ENCODE measurements at regions not wholly inside any gene's neighbourhood (a gene's known extent, or its start where the extent isn't known, plus 50 kb on each side); places are given as distances from the start of the nearest gene placed in this dataset.

DNA sequence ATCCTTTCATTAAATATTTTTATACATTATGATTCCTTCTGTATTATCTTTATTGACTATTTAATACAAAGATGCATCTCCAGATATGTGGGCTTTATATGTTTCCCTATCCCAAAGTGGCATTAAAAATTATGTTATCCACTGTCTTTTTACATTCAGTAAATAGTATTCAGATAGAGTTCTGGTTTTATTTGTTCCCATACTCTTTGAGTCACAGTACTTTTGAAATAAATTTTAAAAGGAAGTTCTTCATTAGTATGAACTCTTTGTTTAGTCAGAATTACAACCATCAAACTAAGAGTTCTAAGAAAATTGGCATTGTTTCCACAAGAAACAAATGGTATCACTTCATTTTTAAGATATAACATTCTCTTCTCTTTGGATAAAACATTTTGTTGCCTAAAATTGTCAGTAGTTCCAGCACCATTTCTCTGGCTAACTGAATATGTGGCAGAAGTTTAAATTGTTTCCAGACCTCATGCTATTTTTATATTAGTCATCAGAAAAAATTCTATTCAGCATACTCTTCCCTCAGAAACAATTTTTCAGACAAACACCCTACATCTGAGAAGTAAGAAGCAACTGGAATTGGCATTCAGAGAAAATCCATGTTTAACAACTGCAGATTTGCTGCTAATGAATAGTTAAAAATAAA lies 88.5 kb upstream of the COL5A2 start:
- no peak for DNase-seq (ENCODE audit: low read depth in 2 of 2)

- DNase-seq (ENCODE audit: low read depth in 2 of 2): no peak
Measured at GRCh38 chr2:189268763-189269162, 89.2 kb upstream of the COL5A2 start.

DNA sequence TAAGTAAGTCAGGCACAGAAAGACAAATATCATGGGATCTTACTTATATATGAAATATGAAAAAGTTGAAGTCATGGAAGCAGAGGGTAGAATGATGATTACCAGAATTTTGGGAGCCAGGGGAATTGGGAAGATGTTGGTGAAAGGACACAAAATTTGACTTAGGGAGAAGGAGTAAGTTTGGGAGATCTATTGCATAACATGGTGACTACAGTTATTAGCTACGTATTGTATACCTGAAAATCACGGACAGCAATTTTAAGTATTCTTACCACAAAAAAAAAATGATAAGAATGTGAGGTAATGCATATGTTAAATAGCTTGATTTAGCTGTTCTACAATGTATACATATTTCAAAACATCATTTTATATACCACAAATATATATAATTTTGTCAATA lies 94.2 kb upstream of the COL5A2 start:
- DNase-seq (ENCODE audit: low read depth in 2 of 2): no peak

DNA sequence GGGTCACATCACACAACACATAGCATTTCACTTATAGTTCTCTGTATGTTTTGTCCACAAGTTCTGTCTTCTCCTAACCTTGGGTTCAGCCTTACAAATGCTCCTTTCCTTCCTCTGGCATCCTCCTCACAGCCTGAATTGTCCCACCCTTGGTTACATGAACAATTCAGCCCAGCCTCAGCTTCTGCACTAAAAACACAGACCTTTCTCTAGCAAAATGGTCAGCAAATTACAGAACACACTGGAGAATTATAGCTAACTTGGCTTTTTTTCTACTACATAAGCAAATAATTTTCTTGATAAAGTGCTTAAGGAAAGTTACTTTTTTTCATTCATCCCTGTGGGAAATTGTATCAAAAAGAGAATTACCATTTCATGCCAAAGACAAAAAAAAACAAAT lies 94.8 kb upstream of the COL5A2 start:
- no peak for DNase-seq (ENCODE audit: low read depth in 2 of 2)

GRCh38 chr2:189276277-189276676 lies 96.7 kb upstream of the COL5A2 start:
- no peak for DNase-seq (ENCODE audit: low read depth in 2 of 2)

DNA sequence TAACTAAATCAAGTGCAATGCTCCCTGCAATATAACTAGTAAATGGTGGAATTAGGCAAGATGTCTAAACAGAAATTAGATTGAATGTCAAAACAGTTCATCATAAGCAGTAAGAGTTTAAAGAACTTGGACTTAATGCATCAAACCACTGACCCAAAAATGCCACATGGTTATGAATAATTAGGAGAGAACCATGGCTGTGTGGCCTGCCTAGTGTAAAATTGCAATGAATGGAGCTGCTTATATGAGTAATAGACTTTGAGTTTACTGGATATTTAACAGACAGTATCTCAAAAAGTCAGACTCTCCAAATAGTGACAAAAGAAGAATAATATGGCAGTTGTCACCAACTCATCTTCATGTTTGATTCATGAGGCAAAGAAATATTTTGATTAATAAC lies 101.6 kb upstream of the COL5A2 start:
- DNase-seq (ENCODE audit: low read depth in 2 of 2): no peak

DNA sequence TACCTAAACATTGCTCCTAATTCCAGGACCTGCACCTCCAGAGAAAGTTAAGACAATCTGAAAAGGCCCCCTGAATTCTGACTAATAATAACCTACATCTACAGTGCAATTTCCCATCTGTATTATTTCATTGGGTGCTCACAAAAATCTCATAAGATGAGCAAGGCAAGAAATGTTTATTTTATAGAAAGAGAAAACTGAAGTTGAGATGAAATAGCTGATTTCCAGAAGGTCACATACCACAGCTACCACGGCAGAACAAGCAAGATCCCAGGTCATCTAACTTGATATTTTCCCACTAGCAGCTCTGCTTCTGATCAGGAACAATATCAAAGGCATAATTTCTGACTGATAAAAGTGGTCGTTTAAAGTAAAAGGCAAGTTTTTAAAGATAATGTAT lies 105.8 kb upstream of the COL5A2 start:
- no peak for DNase-seq (ENCODE audit: low read depth in 2 of 2)

DNA sequence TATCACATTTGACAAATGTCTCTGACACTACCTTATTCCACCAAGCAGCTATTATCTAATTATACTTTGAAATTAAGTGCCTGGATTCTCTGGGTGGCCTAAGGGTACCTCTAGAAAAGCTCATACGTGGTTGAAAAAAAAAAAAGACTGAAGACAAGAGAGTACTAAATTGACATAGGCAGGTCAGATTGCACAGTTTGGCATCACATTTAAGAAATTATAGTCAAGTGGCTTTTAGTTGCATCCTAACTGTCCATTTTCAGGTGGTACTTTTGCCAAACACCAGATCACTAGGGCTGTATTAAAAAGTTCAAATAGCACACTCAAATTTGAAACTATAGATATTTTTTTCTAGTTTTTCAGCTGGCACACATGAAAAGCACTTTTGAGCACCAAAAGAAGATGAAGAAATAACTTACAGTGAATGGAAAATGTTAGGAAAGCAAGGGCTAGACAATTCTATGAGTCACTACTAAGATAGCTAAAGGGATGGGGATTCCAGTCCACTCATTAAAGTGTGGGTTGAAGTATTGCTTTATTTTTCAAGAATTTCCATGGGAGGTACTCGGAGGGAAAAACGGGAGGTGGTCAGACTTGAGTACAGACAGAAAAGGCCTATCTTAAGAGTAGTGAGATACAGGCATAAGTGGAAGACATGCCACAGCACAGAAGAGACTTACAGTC lies 106.5 kb upstream of the COL5A2 start:
- no peak for DNase-seq (ENCODE audit: low read depth in 2 of 2)

- DNase-seq (ENCODE audit: low read depth in 2 of 2): no peak
Measured at GRCh38 chr2:189287363-189287762, 107.8 kb upstream of the COL5A2 start.

GRCh38 chr2:189287982-189288521 lies 108.5 kb upstream of the COL5A2 start:
- no peak for DNase-seq (ENCODE audit: low read depth in 2 of 2)

DNA sequence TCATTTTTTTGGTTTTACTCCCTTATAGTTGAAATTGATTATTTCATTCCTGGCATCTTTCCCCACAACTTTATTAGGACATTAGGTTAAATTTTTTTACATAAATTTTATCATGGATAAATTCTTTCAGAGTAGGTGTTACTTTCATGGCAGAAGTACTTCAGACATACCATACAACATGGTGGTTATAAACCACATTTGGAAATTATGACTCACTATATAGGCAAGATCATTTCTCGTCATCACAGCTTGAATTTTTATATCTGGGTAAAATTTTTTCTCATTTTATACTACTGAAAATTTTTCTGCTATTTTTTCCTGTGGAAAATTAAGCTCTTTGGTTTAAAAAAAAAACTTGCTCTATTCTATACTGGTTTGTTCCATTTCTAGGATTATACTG lies 111.9 kb upstream of the COL5A2 start:
- no peak for DNase-seq (ENCODE audit: low read depth in 2 of 2)

DNA sequence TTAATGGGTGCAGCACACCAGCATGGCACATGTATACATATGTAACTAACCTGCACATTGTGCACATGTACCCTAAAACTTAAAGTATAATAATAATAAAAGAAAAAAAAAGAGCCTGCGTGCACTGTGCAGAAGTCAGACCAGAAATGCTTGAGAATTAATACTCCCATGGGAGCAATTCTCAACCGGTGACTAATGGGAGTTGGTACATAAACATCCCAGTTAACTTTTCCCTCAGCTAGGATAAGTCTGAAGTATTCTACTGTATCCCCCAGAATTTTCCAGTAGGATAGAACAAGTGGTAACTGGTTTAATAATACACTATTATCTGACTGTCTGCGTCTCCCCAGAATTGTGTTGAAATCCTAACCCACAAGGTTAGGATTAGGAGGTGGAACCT lies 113.6 kb upstream of the COL5A2 start:
- DNase-seq (ENCODE audit: low read depth in 2 of 2): no peak

DNA sequence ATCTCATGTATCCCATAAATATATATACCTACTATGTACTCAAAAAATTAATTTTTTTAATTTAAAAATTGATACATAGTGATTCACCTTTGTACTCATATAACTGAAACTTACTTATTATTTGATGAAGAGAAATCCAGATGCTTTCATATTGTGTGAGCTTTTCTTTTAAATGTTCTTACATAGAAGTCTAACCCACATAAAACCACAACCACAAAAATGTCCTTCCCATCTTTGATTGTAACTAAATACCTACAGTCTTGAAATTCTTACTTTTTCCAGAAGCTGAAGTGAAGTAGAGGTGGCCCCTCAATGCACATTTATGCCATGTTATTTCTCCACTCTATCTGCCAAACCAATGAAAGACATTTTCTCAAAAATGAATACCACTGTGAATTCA lies 117.9 kb upstream of the COL5A2 start:
- DNase-seq (ENCODE audit: low read depth in 2 of 2): no peak

- no peak for DNase-seq (ENCODE audit: low read depth in 2 of 2)
Measured at GRCh38 chr2:189298038-189298437, 118.5 kb upstream of the COL5A2 start.

DNA sequence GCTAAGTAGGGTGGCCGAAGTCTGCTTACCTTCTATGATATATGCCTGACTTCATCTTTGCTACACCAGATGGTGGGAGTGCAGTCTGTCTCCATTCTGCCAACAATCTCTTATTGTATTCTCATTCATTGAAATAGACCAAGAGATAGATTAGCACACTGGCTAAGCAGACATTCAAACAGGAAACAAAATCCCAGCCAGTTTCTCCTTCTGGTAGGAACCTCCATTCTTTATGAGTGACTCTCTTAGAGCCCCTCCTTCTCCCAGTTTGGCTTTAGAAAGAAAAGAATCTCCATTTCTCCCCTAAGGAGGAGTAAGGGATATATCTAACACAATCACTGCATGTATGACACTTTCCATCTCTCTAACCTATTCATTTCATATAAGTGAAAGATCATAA lies 118.9 kb upstream of the COL5A2 start:
- DNase-seq (ENCODE audit: low read depth in 2 of 2): no peak

GRCh38 chr2:189299974-189300373 lies 120.4 kb upstream of the COL5A2 start:
- no peak for DNase-seq (ENCODE audit: low read depth in 2 of 2)

DNA sequence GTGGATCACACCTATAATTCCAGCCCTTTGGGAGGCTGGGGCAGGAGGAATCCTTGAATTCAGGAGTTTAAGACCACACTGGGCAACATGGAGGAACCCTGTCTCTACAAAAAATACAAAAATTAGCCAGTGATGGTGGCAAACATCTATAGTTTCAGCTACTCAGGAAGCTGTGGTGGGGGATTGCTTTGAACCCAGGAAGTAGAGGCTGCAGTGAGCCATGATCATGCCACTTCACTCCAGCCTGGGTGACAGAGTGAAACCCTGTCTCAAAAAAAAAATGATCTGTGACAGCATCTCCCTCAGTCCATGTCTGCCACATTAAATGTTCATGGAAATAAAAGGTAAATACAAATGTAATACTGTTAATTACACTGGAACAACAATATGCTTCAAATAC lies 121.4 kb upstream of the COL5A2 start:
- DNase-seq (ENCODE audit: low read depth in 2 of 2): no peak

DNA sequence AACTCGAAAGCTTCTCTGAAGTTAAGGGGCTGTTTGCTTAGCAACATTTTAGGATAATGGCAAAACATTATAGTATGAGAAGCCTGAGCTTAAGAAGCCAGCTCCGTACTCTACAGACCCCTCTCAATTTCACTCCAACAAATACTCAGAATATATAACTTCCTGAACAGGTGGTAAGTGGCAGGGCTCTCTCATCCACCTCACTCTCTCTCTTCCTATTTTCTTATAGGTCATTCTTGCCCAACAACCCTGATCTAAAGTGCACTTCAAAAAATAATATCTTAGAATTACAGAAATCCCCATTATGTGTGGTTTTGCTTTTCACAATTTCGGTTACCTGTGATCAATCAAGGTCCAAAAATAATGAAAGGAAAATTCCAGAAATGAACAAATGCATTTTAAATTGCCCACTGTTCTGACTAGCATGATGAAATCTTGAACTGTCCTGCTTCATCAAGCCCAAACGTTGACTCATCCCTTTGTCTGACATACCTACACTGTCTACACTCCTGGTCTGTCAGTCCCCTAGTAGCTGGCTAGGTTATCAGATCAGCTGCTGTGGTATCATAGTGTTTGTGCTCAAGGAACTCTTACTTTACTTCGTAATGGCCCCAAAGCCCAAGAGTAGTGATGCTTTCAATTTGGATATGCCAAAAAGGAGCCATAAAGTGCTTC lies 122.8 kb upstream of the COL5A2 start:
- DNase-seq (ENCODE audit: low read depth in 2 of 2): peak in 1 of 2 donors; percentile 11

DNA sequence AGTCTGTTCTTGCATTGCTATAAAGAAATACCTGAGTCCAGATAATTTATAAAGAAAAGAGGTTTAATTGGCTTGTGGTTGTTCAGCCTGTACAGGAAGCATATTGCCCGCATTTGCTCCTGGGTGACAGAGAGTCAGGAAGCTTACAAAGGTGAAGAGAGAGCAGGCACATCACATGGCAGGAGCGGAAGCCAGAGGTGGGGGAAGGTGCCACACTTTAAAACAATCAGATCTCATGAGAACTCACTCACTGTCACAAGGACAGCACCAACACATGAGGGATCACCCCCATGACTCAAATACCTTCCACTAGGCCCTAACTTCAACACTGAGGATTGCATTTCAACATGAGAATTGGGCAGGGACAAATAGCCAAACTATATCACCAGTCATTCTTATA lies 124.8 kb upstream of the COL5A2 start:
- DNase-seq (ENCODE audit: low read depth in 2 of 2): no peak

DNA sequence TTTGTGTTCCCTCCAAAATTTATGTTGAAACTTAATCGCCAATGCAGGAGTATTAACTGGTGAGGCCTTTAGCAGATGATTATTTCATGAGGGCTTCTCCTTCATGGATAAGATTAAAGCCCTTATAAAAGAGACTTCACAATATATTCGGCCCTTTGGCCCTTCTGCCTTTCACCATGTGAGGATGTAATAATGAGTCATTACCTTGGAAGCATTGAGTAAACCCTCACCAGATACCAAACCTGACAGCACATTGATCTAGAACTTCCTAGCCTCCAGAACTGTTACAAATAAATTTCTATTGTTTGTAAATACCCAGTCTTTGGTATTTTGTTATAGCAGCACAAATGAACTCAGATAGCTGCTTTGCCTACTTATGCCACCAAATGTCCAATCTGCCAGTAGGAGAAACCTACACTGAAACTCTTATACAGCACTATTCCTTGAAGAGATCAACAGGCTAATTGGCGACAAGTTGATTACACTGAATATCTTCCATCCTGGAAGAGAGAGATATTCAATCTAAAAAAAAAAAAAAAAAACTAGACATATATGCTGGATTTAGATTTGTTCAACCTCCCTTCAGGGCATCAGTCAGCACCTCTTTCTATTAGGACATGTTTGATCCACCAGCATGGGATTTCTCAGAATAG lies 125.9 kb upstream of the COL5A2 start:
- DNase-seq (ENCODE audit: low read depth in 2 of 2): no peak

DNA sequence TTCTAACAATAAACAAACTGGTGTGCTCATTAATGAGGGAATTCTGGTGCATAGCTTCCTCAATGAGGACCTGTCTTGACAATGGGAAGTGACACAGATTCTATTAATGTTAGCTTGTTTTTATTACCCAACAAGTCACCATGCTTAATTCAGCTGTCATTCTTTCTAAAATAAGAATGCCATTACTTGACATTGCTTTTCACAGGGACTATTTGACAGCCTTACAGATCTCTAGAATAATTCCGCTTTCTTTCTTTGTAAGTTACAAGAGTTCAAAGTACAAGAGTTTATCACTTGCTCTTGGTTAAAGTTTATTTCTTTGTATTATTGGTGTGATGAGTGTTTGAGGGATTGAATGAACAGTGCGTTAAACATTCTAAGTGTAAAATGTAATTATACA lies 127.0 kb upstream of the COL5A2 start:
- no peak for DNase-seq (ENCODE audit: low read depth in 2 of 2)

DNA sequence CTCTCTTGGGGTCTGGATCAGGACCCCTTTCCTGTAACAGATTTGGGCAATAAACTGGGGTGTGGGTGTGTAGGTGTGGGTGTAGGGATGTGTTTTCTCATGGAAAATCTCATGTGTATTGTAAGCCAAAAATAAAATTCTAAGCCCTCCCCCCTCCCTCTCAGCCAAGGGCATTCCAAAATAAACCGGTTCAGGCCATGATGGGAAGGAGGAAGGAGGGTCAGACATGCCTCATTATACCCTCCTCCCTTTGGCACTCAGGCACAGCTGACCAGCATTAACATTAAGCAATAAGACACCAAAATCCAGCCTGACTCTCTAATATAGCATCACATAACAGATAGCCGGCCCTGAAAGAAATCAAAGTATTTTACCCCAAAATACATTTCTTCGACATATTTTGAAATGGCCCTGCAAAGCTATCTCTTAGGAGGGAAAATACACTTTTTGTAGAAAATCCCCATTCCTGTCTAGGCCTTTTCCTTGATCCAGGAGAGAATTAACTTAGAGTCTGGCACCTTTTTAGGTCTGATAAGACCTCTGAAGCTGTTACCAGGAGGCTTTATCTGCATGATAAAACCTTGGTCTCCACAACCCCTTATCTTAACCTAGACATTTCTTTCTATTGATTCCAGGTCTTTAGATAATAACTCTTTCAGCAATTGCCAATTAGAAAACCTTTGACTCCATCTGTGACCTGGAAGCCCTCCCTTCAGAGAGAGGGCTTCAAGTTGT lies 128.7 kb upstream of the COL5A2 start:
- DNase-seq (ENCODE audit: low read depth in 2 of 2): no peak
